ENCODE measurements at regions not wholly inside any gene's neighbourhood (a gene's known extent, or its start where the extent isn't known, plus 50 kb on each side); places are given as distances from the start of the nearest gene placed in this dataset.

GRCh38 chr3:118766306-118766669 is 268.4 kb downstream of the IGSF11 start:
- Mint-ChIP-seq H3K27ac (no peak overlapping the region), H3K27me3 (peaks cover 2% of the 10 kb centered on the region), H3K9me3 (no peaks in the 10 kb centered on the region), H3K4me1 (no peaks in the 10 kb centered on the region), H3K36me3 (no peaks in the 10 kb centered on the region), H3K4me3 (no peak overlapping the region)

- Mint-ChIP-seq H3K9me3 (no peaks in the 10 kb centered on the region), H3K36me3 (no peaks in the 10 kb centered on the region), H3K4me3 (no peak overlapping the region), H3K27ac (no peak overlapping the region), H3K27me3 (peaks cover 3% of the 10 kb centered on the region), H3K4me1 (no peaks in the 10 kb centered on the region)
Measured at GRCh38 chr3:118772036-118772435, 262.6 kb downstream of the IGSF11 start.

GRCh38 chr3:118772547-118773011 is 262.1 kb downstream of the IGSF11 start:
- H3K36me3 Mint-ChIP-seq = no peaks in the 10 kb centered on the region
- H3K27me3 Mint-ChIP-seq = peaks cover 5% of the 10 kb centered on the region
- no peaks in the 10 kb centered on the region for H3K4me1 Mint-ChIP-seq
- H3K27ac Mint-ChIP-seq = no peak overlapping the region
- H3K4me3 Mint-ChIP-seq = no peak overlapping the region
- no peaks in the 10 kb centered on the region for H3K9me3 Mint-ChIP-seq

GRCh38 chr3:118775021-118775420 is 259.6 kb downstream of the IGSF11 start:
- Mint-ChIP-seq H3K9me3 (no peaks in the 10 kb centered on the region), H3K4me1 (no peaks in the 10 kb centered on the region), H3K36me3 (no peaks in the 10 kb centered on the region), H3K27me3 (peaks cover 5% of the 10 kb centered on the region), H3K27ac (no peak overlapping the region), H3K4me3 (no peak overlapping the region)

GRCh38 chr3:118778201-118778600 is 256.4 kb downstream of the IGSF11 start:
- peaks cover 6% of the 10 kb centered on the region for H3K27me3 Mint-ChIP-seq
- H3K27ac Mint-ChIP-seq = no peak overlapping the region
- no peaks in the 10 kb centered on the region for H3K4me1 Mint-ChIP-seq
- H3K9me3 Mint-ChIP-seq = no peaks in the 10 kb centered on the region
- H3K36me3 Mint-ChIP-seq = no peaks in the 10 kb centered on the region
- H3K4me3 Mint-ChIP-seq = no peak overlapping the region

- H3K27ac Mint-ChIP-seq = no peak overlapping the region
- peaks cover 4% of the 10 kb centered on the region for H3K27me3 Mint-ChIP-seq
- no peak overlapping the region for H3K4me3 Mint-ChIP-seq
- H3K36me3 Mint-ChIP-seq = no peaks in the 10 kb centered on the region
- no peaks in the 10 kb centered on the region for H3K4me1 Mint-ChIP-seq
- no peaks in the 10 kb centered on the region for H3K9me3 Mint-ChIP-seq
Measured at GRCh38 chr3:118781232-118781631, 253.4 kb downstream of the IGSF11 start.

- Mint-ChIP-seq H3K27ac (no peak overlapping the region), H3K4me1 (no peaks in the 10 kb centered on the region), H3K4me3 (no peak overlapping the region), H3K27me3 (peaks cover 3% of the 10 kb centered on the region), H3K9me3 (no peaks in the 10 kb centered on the region), H3K36me3 (no peaks in the 10 kb centered on the region)
Measured at GRCh38 chr3:118781839-118782238, 252.8 kb downstream of the IGSF11 start.

GRCh38 chr3:118782755-118783202 is 251.9 kb downstream of the IGSF11 start:
- H3K27ac Mint-ChIP-seq = no peak overlapping the region
- no peak overlapping the region for H3K4me3 Mint-ChIP-seq
- H3K9me3 Mint-ChIP-seq = no peaks in the 10 kb centered on the region
- peaks cover 2% of the 10 kb centered on the region for H3K27me3 Mint-ChIP-seq
- no peaks in the 10 kb centered on the region for H3K36me3 Mint-ChIP-seq
- no peaks in the 10 kb centered on the region for H3K4me1 Mint-ChIP-seq

- H3K27ac Mint-ChIP-seq = no peak overlapping the region
- no peak overlapping the region for H3K4me3 Mint-ChIP-seq
- H3K27me3 Mint-ChIP-seq = peaks cover 4% of the 10 kb centered on the region
- no peaks in the 10 kb centered on the region for H3K9me3 Mint-ChIP-seq
- no peaks in the 10 kb centered on the region for H3K4me1 Mint-ChIP-seq
- H3K36me3 Mint-ChIP-seq = no peaks in the 10 kb centered on the region
Measured at GRCh38 chr3:118785415-118785814, 249.2 kb downstream of the IGSF11 start.

GRCh38 chr3:118791246-118791645 is 243.4 kb downstream of the IGSF11 start:
- no peaks in the 10 kb centered on the region for H3K4me1 Mint-ChIP-seq
- H3K36me3 Mint-ChIP-seq = no peaks in the 10 kb centered on the region
- H3K9me3 Mint-ChIP-seq = no peaks in the 10 kb centered on the region
- H3K4me3 Mint-ChIP-seq = no peak overlapping the region
- no peak overlapping the region for H3K27ac Mint-ChIP-seq
- peaks cover 7% of the 10 kb centered on the region for H3K27me3 Mint-ChIP-seq

- no peak overlapping the region for H3K27ac Mint-ChIP-seq
- peaks cover 7% of the 10 kb centered on the region for H3K27me3 Mint-ChIP-seq
- no peaks in the 10 kb centered on the region for H3K4me1 Mint-ChIP-seq
- no peak overlapping the region for H3K4me3 Mint-ChIP-seq
- no peaks in the 10 kb centered on the region for H3K36me3 Mint-ChIP-seq
- no peaks in the 10 kb centered on the region for H3K9me3 Mint-ChIP-seq
Measured at GRCh38 chr3:118792191-118792590, 242.5 kb downstream of the IGSF11 start.

GRCh38 chr3:118793176-118793575 is 241.5 kb downstream of the IGSF11 start:
- Mint-ChIP-seq H3K9me3 (no peaks in the 10 kb centered on the region), H3K27ac (no peak overlapping the region), H3K4me3 (no peak overlapping the region)

GRCh38 chr3:118799303-118799702 is 235.3 kb downstream of the IGSF11 start:
- H3K9me3 Mint-ChIP-seq = no peaks in the 10 kb centered on the region
- no peak overlapping the region for H3K27ac Mint-ChIP-seq
- no peaks in the 10 kb centered on the region for H3K27me3 Mint-ChIP-seq
- no peaks in the 10 kb centered on the region for H3K4me1 Mint-ChIP-seq
- no peak overlapping the region for H3K4me3 Mint-ChIP-seq
- H3K36me3 Mint-ChIP-seq = no peaks in the 10 kb centered on the region

More at GRCh38 chr3:118793176-118793575, 241.5 kb downstream of the IGSF11 start:
- H3K4me1 Mint-ChIP-seq = no peaks in the 10 kb centered on the region
- no peaks in the 10 kb centered on the region for H3K36me3 Mint-ChIP-seq
- H3K27me3 Mint-ChIP-seq = peaks cover 7% of the 10 kb centered on the region

- Mint-ChIP-seq H3K36me3 (no peaks in the 10 kb centered on the region), H3K27ac (no peak overlapping the region), H3K4me1 (no peaks in the 10 kb centered on the region), H3K27me3 (peaks cover 3% of the 10 kb centered on the region), H3K9me3 (peaks cover 3% of the 10 kb centered on the region), H3K4me3 (no peak overlapping the region)
Measured at GRCh38 chr3:118801899-118802298, 232.7 kb downstream of the IGSF11 start.

GRCh38 chr3:118802325-118803095 is 232.1 kb downstream of the IGSF11 start:
- Mint-ChIP-seq H3K4me1 (no peaks in the 10 kb centered on the region), H3K27ac (no peak overlapping the region), H3K36me3 (no peaks in the 10 kb centered on the region), H3K27me3 (peaks cover 3% of the 10 kb centered on the region), H3K4me3 (no peak overlapping the region), H3K9me3 (peaks cover 6% of the 10 kb centered on the region)

- peaks cover 3% of the 10 kb centered on the region for H3K27me3 Mint-ChIP-seq
- H3K27ac Mint-ChIP-seq = no peak overlapping the region
- H3K36me3 Mint-ChIP-seq = no peaks in the 10 kb centered on the region
- no peaks in the 10 kb centered on the region for H3K4me1 Mint-ChIP-seq
- H3K4me3 Mint-ChIP-seq = no peak overlapping the region
- peaks cover 6% of the 10 kb centered on the region for H3K9me3 Mint-ChIP-seq
Measured at GRCh38 chr3:118803096-118803476, 231.6 kb downstream of the IGSF11 start.

GRCh38 chr3:118805007-118805406 is 229.6 kb downstream of the IGSF11 start:
- Mint-ChIP-seq H3K9me3 (peaks cover 6% of the 10 kb centered on the region), H3K4me3 (no peak overlapping the region), H3K36me3 (no peaks in the 10 kb centered on the region), H3K4me1 (no peaks in the 10 kb centered on the region), H3K27me3 (peaks cover 3% of the 10 kb centered on the region), H3K27ac (no peak overlapping the region)
